Activated naive CD4-positive, alpha-beta T cell treated with Interleukin-2 at 50 U/mL for 16 hours (primary cell): ENCODE measurements at regions not wholly inside any gene's neighbourhood (a gene's known extent, or its start where the extent isn't known, plus 50 kb on each side); places are given as distances from the start of the nearest gene placed in this dataset.

Experiments used
- DNase-seq: peaks from one replicate; pipeline ENCODE4 v3.0.0-alpha.2; 2020

- DNase-seq = no peak
Observed at GRCh38 chr9:18075253-18075952, 398.6 kb upstream of the ADAMTSL1 start.

- no peak for DNase-seq
Observed at GRCh38 chr9:18077941-18078678, 395.8 kb upstream of the ADAMTSL1 start.

GRCh38 chr9:18092138-18092537 lies 381.8 kb upstream of the ADAMTSL1 start:
- no peak for DNase-seq

GRCh38 chr9:18106006-18106560 lies 367.9 kb upstream of the ADAMTSL1 start:
- no peak for DNase-seq

- DNase-seq = no peak
Observed at GRCh38 chr9:18109675-18110074, 364.3 kb upstream of the ADAMTSL1 start.

- no peak for DNase-seq
Observed at GRCh38 chr9:18111146-18111545, 362.8 kb upstream of the ADAMTSL1 start.

GRCh38 chr9:18114559-18115475 lies 359.1 kb upstream of the ADAMTSL1 start:
- DNase-seq = no peak

- DNase-seq = no peak
Observed at GRCh38 chr9:18118268-18118667, 355.7 kb upstream of the ADAMTSL1 start.

- DNase-seq = no peak
Observed at GRCh38 chr9:18122171-18122570, 351.8 kb upstream of the ADAMTSL1 start.

GRCh38 chr9:18124760-18125159 lies 349.2 kb upstream of the ADAMTSL1 start:
- no peak for DNase-seq

- DNase-seq = no peak
Observed at GRCh38 chr9:18126831-18127498, 347.0 kb upstream of the ADAMTSL1 start.

- DNase-seq = no peak
Observed at GRCh38 chr9:18127499-18127875, 346.5 kb upstream of the ADAMTSL1 start.

GRCh38 chr9:18129809-18130334 lies 344.1 kb upstream of the ADAMTSL1 start:
- DNase-seq = no peak

GRCh38 chr9:18136354-18136994 lies 337.5 kb upstream of the ADAMTSL1 start:
- no peak for DNase-seq

GRCh38 chr9:18137815-18138214 lies 336.1 kb upstream of the ADAMTSL1 start:
- no peak for DNase-seq

- no peak for DNase-seq
Observed at GRCh38 chr9:18138656-18139055, 335.3 kb upstream of the ADAMTSL1 start.

- no peak for DNase-seq
Observed at GRCh38 chr9:18141681-18142080, 332.3 kb upstream of the ADAMTSL1 start.

GRCh38 chr9:18143073-18143745 lies 330.7 kb upstream of the ADAMTSL1 start:
- DNase-seq = no peak

- DNase-seq = no peak
Observed at GRCh38 chr9:18146329-18146728, 327.6 kb upstream of the ADAMTSL1 start.

- DNase-seq = no peak
Observed at GRCh38 chr9:18149471-18150011, 324.4 kb upstream of the ADAMTSL1 start.

- DNase-seq = no peak
Observed at GRCh38 chr9:18154661-18155060, 319.3 kb upstream of the ADAMTSL1 start.
